GM12878 (cell line): ENCODE measurements at regions not wholly inside any gene's neighbourhood (a gene's known extent, or its start where the extent isn't known, plus 50 kb on each side); places are given as distances from the start of the nearest gene placed in this dataset.

Source experiments
- ATAC-seq: fragments of 200-7000 bp; cut with Tn5 transposase; 3 replicates; pipeline ENCODE4 v1.9.1; 2020; ENCODE audit warnings: mild to moderate bottlenecking, moderate library complexity
- BruUV-seq: library from RNA; stranded (reverse); fragments of 400-500 nt; replicated peaks from 2 replicates; lab custom pipeline; 2021; lab: Mats Ljungman, UMichigan
- CTCF ChIA-PET: fragments of 300-600 bp; sonication (Branson Sonifier 250); formaldehyde crosslinking; extraction: SDS; loops from one replicate; lab custom pipeline; 2021; ENCODE audit warnings: inconsistent platforms; lab: Yijun Ruan, JAX
- POLR2A ChIA-PET: fragments of 350-600 bp; formaldehyde crosslinking; extraction: SDS; loops from one replicate; lab custom pipeline; 2021; ENCODE audit warnings: inconsistent platforms; lab: Charles Lee
- RAD21 ChIA-PET: fragments of 300-600 bp; sonication (Branson Sonifier 250); formaldehyde crosslinking; loops from one replicate; lab custom pipeline; 2023; ENCODE audit warnings: antibody characterized with exemption; ENCODE audit not compliant: unreplicated experiment; lab: Charles Lee
- SMC1A ChIA-PET: fragments of 300-600 bp; sonication (Branson Sonifier 250); formaldehyde crosslinking; loops from one replicate; lab custom pipeline; 2023; ENCODE audit not compliant: unreplicated experiment, uncharacterized antibody; lab: Charles Lee
- DNase-seq: peaks from one replicate; pipeline ENCODE4 v3.0.0-alpha.2; 2011; ENCODE audit warnings: low read depth, low spot score
- FAIRE-seq: peaks from 3 replicates; lab custom pipeline; 2011; peaks lifted over from hg19 to GRCh38; lab: Jason Lieb, UNC
- H2AFZ ChIP-seq: 2 replicates; pipeline ENCODE4 v1.6.0; 2011; ENCODE audit warnings: low read depth, low read length, control low read depth; ENCODE audit not compliant: control insufficient read depth
- H3K27ac ChIP-seq: 2 replicates; pipeline ENCODE4 v1.5.1; 2011; ENCODE audit warnings: control low read depth; ENCODE audit not compliant: control insufficient read depth, insufficient read depth
- H3K27me3 ChIP-seq, 2 experiments: replicated peaks in 1 of 2; 2 replicates each; pipeline versions ENCODE4 v1.6.0 to v1.6.1; 2011; ENCODE audit warnings: low read length in 1 of 2; ENCODE audit not compliant: control insufficient read depth in 2 of 2, insufficient read depth in 2 of 2
- H3K36me3 ChIP-seq, 2 experiments: 2 replicates each; pipeline ENCODE4 v1.5.1; 2011; ENCODE audit warnings: low read length in 1 of 2; ENCODE audit not compliant: control insufficient read depth in 2 of 2, insufficient read depth in 2 of 2
- H3K4me1 ChIP-seq: 2 replicates; pipeline ENCODE4 v1.6.1; 2011; ENCODE audit warnings: mild to moderate bottlenecking, low read length, moderate library complexity, mixed read lengths; ENCODE audit not compliant: control insufficient read depth, insufficient read depth
- H3K4me2 ChIP-seq: 2 replicates; pipeline ENCODE4 v1.6.0; 2011; ENCODE audit warnings: control low read depth; ENCODE audit not compliant: control insufficient read depth, insufficient read depth
- H3K4me3 ChIP-seq: fragments of 200-600 bp; sonication (generic); 2 replicates; pipeline ENCODE4 v1.5.1; 2016
- H3K79me2 ChIP-seq: 2 replicates; pipeline ENCODE4 v1.6.0; 2011; ENCODE audit warnings: low read length; ENCODE audit not compliant: control insufficient read depth, insufficient read depth
- H3K9ac ChIP-seq: 2 replicates; pipeline ENCODE4 v1.8.0; 2011; ENCODE audit warnings: low read length, control low read depth, mixed read lengths; ENCODE audit not compliant: control insufficient read depth, insufficient read depth
- H3K9me3 ChIP-seq: replicated peaks from 3 replicates; pipeline ENCODE4 v1.5.1; 2011; ENCODE audit warnings: mild to moderate bottlenecking, low read length; ENCODE audit not compliant: control insufficient read depth, insufficient read depth
- H4K20me1 ChIP-seq: 2 replicates; pipeline ENCODE4 v1.6.0; 2011; ENCODE audit not compliant: control insufficient read depth, insufficient read depth
- ATF7 ChIP-seq: fragments of 450-650 bp; IDR thresholded peaks from 2 replicates; pipeline ENCODE4 v1.6.1; 2016; ENCODE audit warnings: low read depth, mild to moderate bottlenecking
- BRCA1 ChIP-seq: IDR thresholded peaks from 2 replicates; pipeline ENCODE4 v1.6.1; 2011; ENCODE audit warnings: low read depth, low read length, improper control_type of control experiment
- EED ChIP-seq: sonication (generic); IDR thresholded peaks from 2 replicates; pipeline ENCODE4 v1.6.1; 2016; ENCODE audit warnings: antibody characterized with exemption, low read depth
- FOXK2 ChIP-seq: fragments of 450-650 bp; IDR thresholded peaks from 2 replicates; pipeline ENCODE4 v1.6.1; 2017; ENCODE audit warnings: mild to moderate bottlenecking, moderate library complexity
- KDM1A ChIP-seq: fragments of 200-600 bp; sonication (generic); IDR thresholded peaks from 2 replicates; pipeline ENCODE4 v1.6.1; 2016; ENCODE audit warnings: borderline replicate concordance
- NKRF ChIP-seq: fragments of 450-650 bp; conservative IDR thresholded peaks from 2 replicates; pipeline ENCODE4 v1.6.1; 2017; ENCODE audit warnings: mild to moderate bottlenecking, moderate library complexity
- PKNOX1 ChIP-seq: fragments of 450-650 bp; IDR thresholded peaks from 2 replicates; pipeline ENCODE4 v1.6.1; 2016; ENCODE audit warnings: mild to moderate bottlenecking
- RCOR1 ChIP-seq: conservative IDR thresholded peaks from 2 replicates; pipeline ENCODE4 v1.6.1; 2012; ENCODE audit warnings: low read depth, low read length, improper control_type of control experiment
- TCF3 ChIP-seq: IDR thresholded peaks from 2 replicates; pipeline ENCODE4 v1.6.1; 2012; ENCODE audit warnings: low read depth, mild to moderate bottlenecking, low read length, borderline replicate concordance; ENCODE audit not compliant: insufficient read depth
- WGBS: methylation state at CpG from one replicate; pipeline ENCODE4 v1.1.6; 2016; ENCODE audit warnings: low lambda C conversion rate; ENCODE audit not compliant: insufficient replicate concordance, insufficient coverage; ENCODE audit errors: missing lambda C conversion rate; 5-methylcytosine and 5-hydroxymethylcytosine counted together
- in situ Hi-C: fragments of 300-500 bp; cut with MboI; formaldehyde crosslinking; loops from 9 replicates; pipeline ENCODE4 v1.14.3; 2018; ENCODE audit warnings: mixed read lengths
- intact Hi-C: fragments of 100-400 bp; cut with micrococcal nuclease; formaldehyde crosslinking; loops from one replicate; pipeline ENCODE4 v1.14.2; 2022; ENCODE audit not compliant: unreplicated experiment

DNA sequence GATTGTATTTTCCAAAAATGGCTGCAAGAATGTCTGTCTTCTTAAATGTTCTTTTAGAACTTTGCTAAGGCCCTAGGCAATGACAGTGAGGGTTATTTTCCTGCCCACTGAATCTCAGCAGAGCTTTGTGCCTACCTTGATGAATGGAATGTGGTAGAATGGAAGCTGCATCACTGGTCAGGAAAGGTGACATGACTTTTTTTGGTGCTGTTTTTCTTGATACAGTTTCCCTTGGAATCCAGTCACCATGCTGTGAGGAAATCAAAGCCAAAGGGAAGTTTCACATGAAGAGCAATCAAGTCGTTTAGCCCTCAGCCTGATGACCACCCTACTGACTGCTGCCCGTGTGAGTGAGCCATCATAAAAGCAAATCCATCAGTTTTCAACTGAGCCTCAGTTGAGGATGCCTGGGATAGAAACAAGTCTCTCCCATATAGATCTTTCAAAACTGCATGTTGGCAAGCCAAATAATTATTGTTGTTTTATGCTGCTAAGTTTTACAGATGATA lies 886.0 kb upstream of the FBXO33 start:
- CTCF ChIA-PET, result no interaction called here
- Histone ChIP-seq H2AFZ (no peak overlapping the region), H3K9me3 (no peaks in the 10 kb centered on the region), H4K20me1 (no peaks in the 10 kb centered on the region), H3K4me3 (no peak overlapping the region), H3K27ac (no peak overlapping the region), H3K79me2 (no peaks in the 10 kb centered on the region), H3K36me3 (no peaks in the 10 kb centered on the region), H3K9ac (no peak overlapping the region), H3K4me1 (no peaks in the 10 kb centered on the region), H3K27me3 (no peaks in the 10 kb centered on the region), H3K4me2 (no peak overlapping the region)
- DNase-seq (no peak), FAIRE-seq (no peak), ATAC-seq (no peak)
- RAD21 ChIA-PET, result no interaction called here
- POLR2A ChIA-PET, result no interaction called here
- SMC1A ChIA-PET, result no interaction called here
- TF ChIP-seq TCF3 (no peak), EED (no peak), FOXK2 (no peak), PKNOX1 (no peak), RCOR1 (no peak), NKRF (no peak), KDM1A (no peak), ATF7 (no peak), BRCA1 (no peak)
- WGBS, result 0% methylated on average over 2 of the region's 2 CpGs
- BruUV-seq, result no TSS peak
- in situ Hi-C loops (no loop called here), intact Hi-C loops (no loop called here)
